Vagina (tissue), 2 donors: ENCODE measurements at regions not wholly inside any gene's neighbourhood (a gene's known extent, or its start where the extent isn't known, plus 50 kb on each side); places are given as distances from the start of the nearest gene placed in this dataset.

Experiments
- DNase-seq, 2 donors: peaks; one replicate each; pipeline ENCODE4 v3.0.0-alpha.2; 2017; ENCODE audit errors: extremely low spot score in 2 of 2
- H3K27ac ChIP-seq: fragments of 200-600 bp; sonication (generic); one replicate; pipeline ENCODE4 v1.5.1; 2019
- H3K27me3 ChIP-seq: fragments of 200-600 bp; sonication (generic); one replicate; pipeline ENCODE4 v1.5.1; 2019
- H3K36me3 ChIP-seq, 2 donors: fragments of 200-600 bp; sonication (generic); one replicate each; pipeline ENCODE4 v1.5.1; 2017 to 2019
- H3K4me1 ChIP-seq: fragments of 200-600 bp; sonication (generic); one replicate; pipeline ENCODE4 v1.5.1; 2019
- H3K4me3 ChIP-seq, 2 donors: fragments of 200-600 bp; sonication (generic); 1 replicate in 1 of 2; 2 replicates in 1 of 2; pipeline ENCODE4 v1.5.1; 2016 to 2019
- H3K9me3 ChIP-seq: fragments of 200-600 bp; sonication (generic); one replicate; pipeline ENCODE4 v1.5.1; 2019
- POLR2A ChIP-seq, 2 donors: fragments of 450-650 bp; IDR thresholded peaks; one replicate each; pipeline ENCODE4 v1.6.1; 2017; ENCODE audit warnings: antibody characterized with exemption in 2 of 2, mild to moderate bottlenecking in 2 of 2, moderate library complexity in 2 of 2
- POLR2AphosphoS5 ChIP-seq, 2 donors: sonication (generic); formaldehyde crosslinking; IDR thresholded peaks; one replicate each; pipeline ENCODE4 v1.9.0; 2017; ENCODE audit warnings: antibody characterized with exemption in 2 of 2, mild to moderate bottlenecking in 2 of 2, low read depth in 1 of 2; ENCODE audit not compliant: insufficient read depth in 1 of 2
- intact Hi-C: fragments of 100-400 bp; cut with DNase I; formaldehyde crosslinking; loops from one replicate; pipeline ENCODE4 v1.15.1; 2023
- TF ChIP-seq, protein P1 (sequence below), 3 experiments: fragments of 450-650 bp in 2 of 3; fragments of 200-600 bp in 1 of 3; sonication (generic) in 1 of 3; IDR thresholded peaks; one replicate each; pipeline ENCODE4 v1.5.1; 2017 to 2019; ENCODE audit warnings: antibody characterized with exemption in 3 of 3, mild to moderate bottlenecking in 2 of 3, moderate library complexity in 2 of 3

DNA sequence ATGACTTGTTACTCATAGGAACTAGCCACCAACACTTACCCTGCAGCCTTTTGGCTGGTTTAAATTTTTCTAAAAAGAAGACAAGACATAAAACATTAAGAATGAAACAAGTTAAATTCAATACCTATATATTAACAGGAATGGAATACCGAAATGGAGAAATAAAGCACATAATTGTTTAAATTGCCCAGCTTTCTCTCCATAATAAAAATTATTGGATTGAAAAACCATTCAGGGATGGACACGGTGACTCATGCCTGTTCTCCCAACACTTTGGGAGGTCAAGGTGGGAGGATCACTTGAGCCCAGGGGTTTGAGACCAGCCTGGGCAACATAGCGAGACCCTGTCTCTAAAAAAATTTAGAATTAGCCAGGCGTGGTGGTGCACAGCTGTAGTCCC, 179.4 kb upstream of the MKLN1 start:
- Histone ChIP-seq H3K9me3 (no peaks in the 10 kb centered on the region), H3K27ac (peak overlapping the region; percentile 70), H3K4me1 (no peaks in the 10 kb centered on the region), H3K36me3 (no peaks in the 10 kb centered on the region), H3K27me3 (no peaks in the 10 kb centered on the region), H3K4me3 (no peak overlapping the region)
- TF ChIP-seq POLR2AphosphoS5 (IDR thresholded peaks at IDR 0.05; ENCODE audit: insufficient read depth in 1 of 2, low read depth in 1 of 2) (no peak), POLR2A (IDR thresholded peaks at IDR 0.05) (no peak)
- TF ChIP-seq, protein P1, sequence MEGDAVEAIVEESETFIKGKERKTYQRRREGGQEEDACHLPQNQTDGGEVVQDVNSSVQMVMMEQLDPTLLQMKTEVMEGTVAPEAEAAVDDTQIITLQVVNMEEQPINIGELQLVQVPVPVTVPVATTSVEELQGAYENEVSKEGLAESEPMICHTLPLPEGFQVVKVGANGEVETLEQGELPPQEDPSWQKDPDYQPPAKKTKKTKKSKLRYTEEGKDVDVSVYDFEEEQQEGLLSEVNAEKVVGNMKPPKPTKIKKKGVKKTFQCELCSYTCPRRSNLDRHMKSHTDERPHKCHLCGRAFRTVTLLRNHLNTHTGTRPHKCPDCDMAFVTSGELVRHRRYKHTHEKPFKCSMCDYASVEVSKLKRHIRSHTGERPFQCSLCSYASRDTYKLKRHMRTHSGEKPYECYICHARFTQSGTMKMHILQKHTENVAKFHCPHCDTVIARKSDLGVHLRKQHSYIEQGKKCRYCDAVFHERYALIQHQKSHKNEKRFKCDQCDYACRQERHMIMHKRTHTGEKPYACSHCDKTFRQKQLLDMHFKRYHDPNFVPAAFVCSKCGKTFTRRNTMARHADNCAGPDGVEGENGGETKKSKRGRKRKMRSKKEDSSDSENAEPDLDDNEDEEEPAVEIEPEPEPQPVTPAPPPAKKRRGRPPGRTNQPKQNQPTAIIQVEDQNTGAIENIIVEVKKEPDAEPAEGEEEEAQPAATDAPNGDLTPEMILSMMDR (IDR thresholded peaks at IDR 0.05): no peak
- no peak for DNase-seq
- intact Hi-C loops: no loop called here

DNA sequence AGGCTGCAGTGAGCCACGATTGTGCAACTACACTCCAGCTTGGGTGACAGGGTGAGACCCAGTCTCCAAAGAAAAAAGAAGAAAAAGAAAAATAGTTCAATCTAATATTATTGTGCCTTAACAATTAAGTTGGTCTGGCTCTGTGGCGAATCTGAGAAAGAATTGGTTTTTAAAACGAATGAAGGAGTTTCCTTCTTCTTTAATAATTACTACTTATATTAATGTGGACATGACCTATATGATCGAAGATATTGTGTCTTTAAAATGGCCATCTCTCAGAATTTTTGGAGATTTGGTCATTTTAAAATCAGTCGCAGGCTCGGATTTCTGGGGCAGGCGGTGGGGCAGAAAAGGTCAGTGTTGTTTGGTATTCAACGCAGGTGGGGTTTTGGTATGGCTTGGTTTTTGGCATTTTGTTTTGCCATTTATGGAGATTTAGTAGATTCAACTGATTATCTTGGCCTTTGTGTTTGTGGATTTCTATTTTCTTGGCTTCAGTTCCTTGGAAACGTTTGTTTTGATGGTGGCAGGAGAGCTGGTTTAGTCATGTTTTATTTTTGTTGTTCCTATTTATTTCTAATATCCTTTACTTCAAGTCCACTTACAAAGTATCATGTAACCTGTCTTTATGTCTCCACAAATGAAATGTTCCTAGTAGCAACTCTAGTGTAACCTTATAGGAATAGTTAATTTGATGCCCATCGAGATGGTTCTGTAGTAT, 178.8 kb upstream of the MKLN1 start:
- Histone ChIP-seq H3K36me3 (no peaks in the 10 kb centered on the region), H3K27ac (peak overlapping the region; percentile 70), H3K27me3 (no peaks in the 10 kb centered on the region), H3K9me3 (no peaks in the 10 kb centered on the region), H3K4me3 (no peak overlapping the region), H3K4me1 (no peaks in the 10 kb centered on the region)
- DNase-seq: no peak
- TF ChIP-seq POLR2A (IDR thresholded peaks at IDR 0.05): no peak
- TF ChIP-seq, protein P1 (IDR thresholded peaks at IDR 0.05): no peak
- TF ChIP-seq POLR2AphosphoS5 (IDR thresholded peaks at IDR 0.05; ENCODE audit: insufficient read depth in 1 of 2, low read depth in 1 of 2): no peak
- intact Hi-C loops: no loop called here

DNA sequence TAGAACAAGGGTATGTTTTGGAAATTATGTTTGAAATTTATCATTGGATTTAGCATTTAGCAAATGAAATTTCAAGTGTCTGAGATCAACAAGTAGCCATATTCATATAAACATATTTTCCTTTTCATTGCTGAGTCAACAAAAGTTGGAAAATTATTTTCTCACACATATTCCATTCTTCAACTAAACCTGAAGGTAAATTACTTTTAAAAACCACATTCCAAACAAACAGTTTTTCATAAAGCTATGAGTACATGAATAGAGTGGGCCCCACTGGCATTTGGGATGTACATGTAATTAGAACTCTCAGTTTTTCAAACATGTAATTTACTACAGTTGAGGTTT, 178.3 kb upstream of the MKLN1 start:
- H3K4me3 ChIP-seq: no peak overlapping the region
- no peak for DNase-seq
- TF ChIP-seq POLR2AphosphoS5 (IDR thresholded peaks at IDR 0.05; ENCODE audit: insufficient read depth in 1 of 2, low read depth in 1 of 2): no peak
- TF ChIP-seq, protein P1 (IDR thresholded peaks at IDR 0.05): no peak
- no peak for TF ChIP-seq POLR2A (IDR thresholded peaks at IDR 0.05)
- H3K9me3 ChIP-seq: no peaks in the 10 kb centered on the region
- no peaks in the 10 kb centered on the region for H3K4me1 ChIP-seq
- no peak overlapping the region for H3K27ac ChIP-seq
- intact Hi-C loops: no loop called here
- H3K36me3 ChIP-seq: no peaks in the 10 kb centered on the region
- no peaks in the 10 kb centered on the region for H3K27me3 ChIP-seq

DNA sequence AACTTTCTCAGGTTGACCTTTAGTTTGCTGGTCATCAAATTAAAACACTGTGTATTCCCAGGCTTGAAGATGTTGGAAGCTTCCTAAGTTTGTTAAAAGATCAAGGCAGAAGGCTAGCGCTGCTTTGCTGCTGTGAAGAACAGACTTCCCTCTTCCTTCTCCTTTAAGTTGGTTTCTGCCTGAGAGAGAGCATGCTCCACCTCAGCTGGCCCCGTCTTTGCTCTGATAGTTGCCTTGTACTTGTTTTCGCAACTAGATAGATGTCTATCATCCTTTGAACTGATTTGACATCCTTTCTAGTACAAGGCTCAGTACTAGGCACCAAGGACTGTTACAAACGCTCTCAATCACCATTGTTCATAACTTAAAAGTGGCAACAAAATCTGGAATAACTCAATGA, 177.8 kb upstream of the MKLN1 start:
- no peaks in the 10 kb centered on the region for H3K4me1 ChIP-seq
- TF ChIP-seq, protein P1 (IDR thresholded peaks at IDR 0.05): no peak
- no peak for TF ChIP-seq POLR2AphosphoS5 (IDR thresholded peaks at IDR 0.05; ENCODE audit: insufficient read depth in 1 of 2, low read depth in 1 of 2)
- no peak for TF ChIP-seq POLR2A (IDR thresholded peaks at IDR 0.05)
- no peak overlapping the region for H3K4me3 ChIP-seq
- intact Hi-C loops: no loop called here
- H3K27ac ChIP-seq: no peak overlapping the region
- H3K36me3 ChIP-seq: no peaks in the 10 kb centered on the region
- H3K9me3 ChIP-seq: no peaks in the 10 kb centered on the region
- DNase-seq: no peak
- H3K27me3 ChIP-seq: no peaks in the 10 kb centered on the region

DNA sequence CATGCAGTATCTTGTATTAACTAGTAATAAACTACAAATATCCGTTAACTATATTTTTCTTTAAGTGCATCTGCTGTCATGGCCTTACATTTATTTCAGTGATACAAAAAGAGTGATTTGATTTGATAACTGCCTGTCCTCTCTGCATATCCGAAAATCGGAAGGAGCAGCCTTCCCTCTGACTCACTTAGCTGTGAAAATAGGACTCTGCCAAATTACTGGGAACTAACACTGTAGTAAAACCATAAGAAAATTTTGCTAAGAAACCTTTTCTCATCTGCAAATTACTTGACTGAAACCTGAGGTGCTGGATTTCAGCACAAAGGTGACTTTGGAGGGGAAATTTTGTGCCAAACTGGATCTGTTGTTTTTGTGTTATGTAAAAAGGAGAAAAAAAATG, 176.6 kb upstream of the MKLN1 start:
- H3K27ac ChIP-seq: no peak overlapping the region
- DNase-seq: no peak
- H3K36me3 ChIP-seq: no peaks in the 10 kb centered on the region
- H3K4me1 ChIP-seq: no peaks in the 10 kb centered on the region
- H3K9me3 ChIP-seq: no peaks in the 10 kb centered on the region
- intact Hi-C loops: no loop called here
- no peak overlapping the region for H3K4me3 ChIP-seq
- TF ChIP-seq POLR2A (IDR thresholded peaks at IDR 0.05): no peak
- TF ChIP-seq POLR2AphosphoS5 (IDR thresholded peaks at IDR 0.05; ENCODE audit: insufficient read depth in 1 of 2, low read depth in 1 of 2): no peak
- TF ChIP-seq, protein P1 (IDR thresholded peaks at IDR 0.05): no peak
- no peaks in the 10 kb centered on the region for H3K27me3 ChIP-seq
